CD4-positive, alpha-beta T cell treated with Interferon alpha-2 for 1 hour (primary cell): ENCODE measurements at regions not wholly inside any gene's neighbourhood (a gene's known extent, or its start where the extent isn't known, plus 50 kb on each side); places are given as distances from the start of the nearest gene placed in this dataset.

Experiments
- DNase-seq, 2 donors: peaks; one replicate each; pipeline ENCODE4 v3.0.0-alpha.2; 2020 to 2022

DNA sequence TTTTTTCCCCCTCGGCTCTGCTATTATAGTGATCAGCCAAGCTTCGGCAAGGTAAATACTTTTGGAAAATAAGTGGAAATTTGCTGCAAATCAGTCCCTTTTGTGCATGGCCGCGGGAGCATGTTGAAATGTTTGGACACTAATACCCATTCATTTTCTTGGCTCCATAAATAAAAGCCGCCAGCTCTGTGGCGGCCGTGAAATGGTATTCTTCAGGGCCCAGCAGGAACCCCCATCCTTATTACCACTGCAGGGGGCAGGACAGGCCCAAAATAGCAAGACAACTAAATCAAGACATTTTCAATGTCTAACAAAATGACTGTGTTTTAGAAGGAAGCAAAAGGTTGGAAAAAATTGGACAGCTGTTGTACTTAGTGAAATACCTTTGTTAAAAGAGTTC, 362.3 kb downstream of the NR2F2 start:
- no peak for DNase-seq

DNA sequence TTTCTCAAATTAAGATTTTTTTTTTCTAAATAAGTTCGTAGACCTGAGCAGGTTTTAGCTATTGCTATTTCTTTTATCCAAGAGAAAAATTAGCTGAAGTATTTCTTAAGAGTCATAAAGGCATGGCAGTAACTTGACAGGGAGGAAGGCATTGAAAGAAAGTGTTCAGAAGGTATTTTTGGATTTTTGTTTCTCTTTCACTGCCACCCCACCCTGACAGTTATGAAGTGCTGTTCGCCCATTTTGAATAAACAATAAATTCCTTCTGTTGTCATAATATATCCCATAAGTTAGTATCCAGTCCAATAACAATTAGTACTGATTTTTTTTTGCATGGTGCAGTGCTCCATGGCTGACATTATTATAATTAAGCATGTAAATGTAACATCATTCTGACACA, 363.0 kb downstream of the NR2F2 start:
- DNase-seq = no peak

GRCh38 chr15:96693990-96694517, 363.6 kb downstream of the NR2F2 start:
- no peak for DNase-seq

DNA sequence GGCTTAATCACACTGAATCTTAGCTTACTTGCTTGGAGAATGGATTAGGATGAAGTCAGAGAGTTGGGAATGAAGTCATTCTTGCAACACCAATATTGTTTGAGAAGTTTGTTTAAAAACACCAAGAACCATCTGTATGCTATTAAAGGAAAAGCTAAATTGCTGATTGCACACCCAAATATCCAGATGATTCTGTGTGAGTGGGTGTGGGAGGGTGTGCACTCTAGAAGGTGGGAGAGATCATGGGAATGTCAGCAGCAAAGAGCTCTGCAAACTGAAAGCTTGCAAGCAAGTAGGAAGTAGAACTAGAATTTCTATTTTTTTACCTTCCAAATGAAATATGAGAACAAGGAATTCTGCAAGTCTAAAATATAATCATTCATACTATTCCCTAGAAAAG, 364.9 kb downstream of the NR2F2 start:
- no peak for DNase-seq

DNA sequence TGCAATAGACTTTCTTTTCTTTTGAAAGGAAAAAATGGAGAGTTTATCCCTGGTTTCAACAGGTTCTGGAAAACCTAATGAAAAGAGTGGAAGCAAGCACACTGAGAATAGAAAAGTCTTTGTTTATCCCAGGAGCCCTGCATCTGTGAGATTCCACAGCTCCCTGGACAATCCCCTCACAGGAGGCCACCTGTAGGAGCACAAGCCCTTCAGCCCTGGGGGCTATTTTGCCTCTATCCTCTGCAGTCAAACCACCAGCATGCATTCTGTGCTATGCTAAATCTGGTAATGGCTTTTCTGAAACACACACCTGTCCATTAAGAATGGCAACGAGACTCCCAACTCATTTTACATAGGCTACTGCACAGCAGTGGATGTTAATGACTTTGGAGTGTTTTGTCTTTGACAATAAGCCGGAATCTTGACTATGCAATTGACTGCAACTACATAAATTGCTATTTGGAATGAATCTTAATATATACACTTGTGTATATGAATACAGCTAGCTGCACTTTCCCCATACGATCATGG, 369.4 kb downstream of the NR2F2 start:
- DNase-seq = no peak

DNA sequence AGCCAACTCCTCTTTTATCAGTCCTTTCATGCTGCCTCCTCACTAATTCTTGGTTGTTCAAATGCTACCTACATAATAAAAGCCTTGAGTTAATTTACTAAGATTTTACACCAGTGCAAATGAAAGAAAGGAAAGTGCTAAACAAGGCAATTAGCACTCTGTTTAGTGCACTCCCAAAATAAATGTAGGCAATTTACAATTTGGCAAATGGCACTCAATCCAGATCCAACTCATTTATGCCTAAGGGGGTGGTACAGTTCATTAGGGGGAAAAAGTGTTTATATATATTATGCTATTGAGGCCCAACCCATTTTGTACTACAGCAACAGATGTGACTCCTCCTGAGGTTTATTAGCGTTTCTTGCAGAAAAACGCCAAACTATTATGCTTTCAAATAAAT, 370.1 kb downstream of the NR2F2 start:
- DNase-seq = no peak

- DNase-seq = no peak
Observed at GRCh38 chr15:96701443-96701842, 370.9 kb downstream of the NR2F2 start.

DNA sequence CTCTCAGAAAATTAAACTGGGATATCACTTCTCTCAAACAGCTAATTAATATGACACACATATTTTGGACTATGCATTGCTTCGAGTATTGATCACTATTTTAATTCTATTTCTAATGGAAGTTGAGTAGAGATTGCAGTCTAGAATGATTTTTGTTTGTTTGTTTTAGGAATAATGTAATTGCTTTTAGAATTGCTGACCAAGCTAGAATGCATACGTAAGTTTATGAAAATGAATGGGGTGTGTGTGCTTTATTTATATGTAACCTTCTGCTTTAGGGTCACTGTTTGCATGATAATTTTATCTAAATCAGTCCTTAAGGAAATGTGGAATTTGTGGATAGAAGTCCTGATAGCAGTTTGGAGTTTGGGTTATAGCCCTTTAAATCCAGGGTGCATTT, 371.4 kb downstream of the NR2F2 start:
- no peak for DNase-seq

DNA sequence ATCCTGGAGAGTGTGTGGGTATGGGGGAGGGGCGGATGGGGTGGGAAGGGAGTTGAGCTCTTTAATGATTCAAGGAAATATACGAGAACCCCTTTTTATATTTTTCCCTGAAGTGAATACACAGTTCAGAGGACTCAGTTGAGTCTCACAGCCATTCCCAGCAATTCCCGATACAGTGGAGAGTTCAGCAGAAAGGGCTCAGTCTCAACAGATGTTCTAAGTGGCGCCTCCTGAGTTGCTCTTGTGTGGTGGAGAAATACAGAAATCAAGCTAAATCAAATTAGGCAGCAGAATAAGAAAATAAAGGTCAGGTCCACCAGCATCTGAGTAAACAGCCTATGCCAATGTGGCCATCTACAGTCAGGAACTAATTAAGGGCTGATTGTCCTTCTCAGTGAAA, 372.1 kb downstream of the NR2F2 start:
- DNase-seq = no peak

- no peak for DNase-seq
Observed at GRCh38 chr15:96703091-96703490, 372.6 kb downstream of the NR2F2 start.

DNA sequence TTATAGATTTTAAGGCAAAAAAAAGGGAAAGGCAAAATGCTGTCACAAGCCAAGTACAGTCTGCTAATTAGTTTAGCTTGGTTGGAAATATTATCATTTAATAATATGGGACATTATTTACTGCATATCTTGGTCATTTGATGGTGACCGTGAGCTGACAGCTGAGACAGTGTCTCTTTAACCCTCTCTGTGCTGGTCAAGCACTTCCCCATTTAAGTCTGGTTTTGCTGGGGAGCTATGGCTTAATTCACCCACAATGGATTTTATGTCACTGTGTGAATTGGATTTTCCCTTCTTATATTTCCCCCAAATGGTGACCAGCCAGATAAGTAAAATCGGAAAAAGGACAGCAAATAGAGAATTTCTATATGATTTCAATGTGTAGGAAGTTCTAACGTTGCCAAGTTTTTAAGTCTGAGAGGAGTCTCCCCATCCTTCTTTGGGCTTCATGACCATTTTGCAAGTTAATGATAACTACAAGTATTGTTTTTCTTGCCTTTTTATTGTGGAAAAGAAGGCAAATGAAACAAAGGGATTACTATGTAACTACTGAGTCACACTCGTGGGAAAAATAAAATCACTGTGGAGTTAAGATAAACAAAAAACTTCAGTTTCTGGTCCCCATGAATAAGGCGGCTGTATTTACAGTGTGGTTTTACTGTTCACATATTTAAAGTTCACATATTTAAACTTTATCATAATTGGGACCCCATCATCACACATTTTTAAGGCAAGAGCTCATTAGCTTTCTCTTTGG, 373.5 kb downstream of the NR2F2 start:
- no peak for DNase-seq

DNA sequence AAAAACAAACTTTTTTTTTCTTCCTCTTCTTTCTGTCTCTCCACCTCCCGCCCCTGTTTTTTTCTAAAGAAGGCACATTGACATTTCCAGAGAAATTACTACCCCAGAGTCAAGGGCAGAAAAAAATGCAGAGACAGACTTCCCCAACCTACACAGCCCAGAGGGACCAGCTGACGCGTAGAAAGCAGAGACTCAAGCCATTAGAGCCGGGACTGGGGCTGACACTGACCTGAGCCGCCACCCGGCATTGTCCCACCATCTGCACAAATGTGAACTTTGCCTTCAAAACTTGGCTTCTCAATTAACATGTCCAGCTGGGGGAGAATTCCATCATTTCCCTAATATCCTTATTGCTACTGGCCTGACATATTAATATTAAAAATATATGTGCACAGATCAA, 385.6 kb downstream of the NR2F2 start:
- DNase-seq = no peak

GRCh38 chr15:96716478-96716877, 386.0 kb downstream of the NR2F2 start:
- no peak for DNase-seq

DNA sequence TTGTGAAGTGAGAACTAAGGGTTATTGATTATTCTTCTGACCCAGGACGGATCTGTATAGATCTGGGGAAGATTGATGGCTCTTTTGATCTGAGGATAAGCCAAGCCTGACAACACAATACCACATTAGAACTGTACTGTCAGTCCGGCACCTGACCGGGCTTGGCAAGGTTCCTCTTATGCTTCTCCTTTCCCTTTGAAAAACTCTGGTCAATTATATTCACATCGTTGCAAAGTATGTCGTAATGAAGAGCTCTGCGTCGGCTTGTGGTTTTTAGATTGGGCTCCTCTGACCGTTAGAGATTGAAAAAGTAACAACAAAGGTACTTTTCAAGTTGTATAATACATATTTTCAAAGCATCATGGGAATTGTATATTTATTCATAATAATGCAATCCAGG, 389.8 kb downstream of the NR2F2 start:
- DNase-seq = no peak

DNA sequence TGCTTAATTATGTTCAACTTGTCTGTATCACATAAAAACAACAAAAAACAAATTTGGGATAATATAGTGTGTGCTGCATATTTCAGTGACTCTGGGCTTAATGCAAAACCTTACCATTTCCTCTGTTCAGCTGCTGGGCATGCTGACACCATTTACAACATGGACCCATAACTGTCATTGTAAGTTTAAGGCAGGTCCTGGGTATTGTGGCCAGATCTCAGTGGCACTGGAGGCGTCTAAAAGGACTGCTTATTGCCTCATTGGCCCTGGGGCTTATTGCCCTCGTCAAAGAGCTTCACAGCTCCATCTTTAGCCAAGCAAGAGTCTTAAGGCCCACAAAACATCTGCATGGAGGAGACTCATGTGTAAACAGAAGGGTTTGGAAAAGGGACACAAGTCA, 390.2 kb downstream of the NR2F2 start:
- DNase-seq = no peak

GRCh38 chr15:96728591-96728990, 398.1 kb downstream of the NR2F2 start:
- no peak for DNase-seq

GRCh38 chr15:96732704-96733103, 402.2 kb downstream of the NR2F2 start:
- DNase-seq = no peak

DNA sequence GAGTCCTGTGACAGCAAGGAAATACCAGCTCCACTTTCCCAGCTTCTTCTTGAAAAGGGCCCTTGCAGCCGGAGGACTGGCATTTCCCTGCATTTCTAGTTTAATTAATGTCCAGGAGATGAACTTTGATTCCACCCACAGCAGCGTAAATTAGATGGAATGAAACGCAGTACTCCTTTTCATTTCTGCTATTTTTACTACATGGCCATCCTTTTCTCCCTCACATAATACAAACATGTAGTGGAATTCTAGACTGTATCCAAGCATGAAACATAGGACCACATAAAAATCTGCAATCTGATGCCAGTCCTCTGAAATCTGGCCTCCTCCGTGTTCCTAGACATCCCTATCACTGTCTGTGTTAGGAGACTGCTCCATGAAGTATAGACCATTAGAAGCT, 403.2 kb downstream of the NR2F2 start:
- no peak for DNase-seq

- DNase-seq = no peak
Observed at GRCh38 chr15:96735632-96736240, 405.2 kb downstream of the NR2F2 start.

GRCh38 chr15:96736384-96736783, 405.9 kb downstream of the NR2F2 start:
- no peak for DNase-seq

DNA sequence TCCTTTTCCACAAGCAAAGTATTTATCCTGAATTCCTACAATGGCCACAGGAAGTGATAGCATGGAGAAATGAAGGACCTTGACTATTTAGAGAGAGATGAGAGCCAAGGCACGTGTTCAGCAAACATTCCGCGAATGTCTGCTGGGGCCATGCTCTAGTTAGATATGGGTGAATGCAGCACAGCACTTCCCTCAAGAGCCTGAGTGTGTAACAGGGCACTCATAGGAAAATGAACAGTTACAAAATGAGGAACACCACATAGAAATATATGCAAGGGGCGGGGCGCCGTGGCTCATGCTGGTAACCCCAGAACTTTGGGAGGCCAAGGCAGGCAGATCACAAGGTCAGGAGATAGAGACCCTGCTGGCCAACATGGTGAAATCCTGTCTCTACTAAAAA, 406.9 kb downstream of the NR2F2 start:
- no peak for DNase-seq

- no peak for DNase-seq
Observed at GRCh38 chr15:96746665-96747064, 416.2 kb downstream of the NR2F2 start.

GRCh38 chr15:96747291-96747690, 416.8 kb downstream of the NR2F2 start:
- DNase-seq = no peak

- no peak for DNase-seq
Observed at GRCh38 chr15:96750361-96750760, 419.9 kb downstream of the NR2F2 start.
